Endodermal cell (in vitro differentiated cells): ENCODE measurements at regions not wholly inside any gene's neighbourhood (a gene's known extent, or its start where the extent isn't known, plus 50 kb on each side); places are given as distances from the start of the nearest gene placed in this dataset.

Experiments
- DNase-seq: peaks from one replicate; pipeline ENCODE4 v3.0.0-alpha.2; 2017
- H3K27ac ChIP-seq: 2 replicates; pipeline ENCODE4 v1.5.1; 2013; ENCODE audit warnings: mild to moderate bottlenecking, low read depth, low read length, moderate library complexity
- H3K27me3 ChIP-seq: 2 replicates; pipeline ENCODE4 v1.6.1; 2013; ENCODE audit warnings: mild to moderate bottlenecking, low read length, moderate library complexity; ENCODE audit not compliant: insufficient read depth, control insufficient read depth, poor library complexity, severe bottlenecking
- H3K36me3 ChIP-seq: 2 replicates; pipeline ENCODE4 v1.7.0; 2013; ENCODE audit warnings: mild to moderate bottlenecking, low read length, moderate library complexity; ENCODE audit not compliant: control insufficient read depth, insufficient read depth
- H3K4me1 ChIP-seq: one replicate; pipeline ENCODE4 v1.7.0; 2013; ENCODE audit warnings: low read length; ENCODE audit not compliant: control insufficient read depth, insufficient read depth
- H3K4me3 ChIP-seq: 2 replicates; pipeline ENCODE4 v1.5.1; 2013; ENCODE audit warnings: mild to moderate bottlenecking, low read length, moderate library complexity
- H3K9ac ChIP-seq: 2 replicates; pipeline ENCODE4 v1.6.1; 2013; ENCODE audit warnings: mild to moderate bottlenecking, low read length, moderate library complexity; ENCODE audit not compliant: poor library complexity, severe bottlenecking; ENCODE audit errors: extremely low read depth
- H3K9me3 ChIP-seq: 2 replicates; pipeline ENCODE4 v1.6.1; 2013; ENCODE audit warnings: mild to moderate bottlenecking, low read length, moderate library complexity; ENCODE audit not compliant: control insufficient read depth
- H3K27ac Mint-ChIP-seq: 2 replicates; pipeline ENCODE4 v1.8.0; 2020; ENCODE audit warnings: mixed read lengths
- H3K27me3 Mint-ChIP-seq: 2 replicates; pipeline ENCODE4 v1.8.0; 2021; ENCODE audit warnings: mild to moderate bottlenecking, mixed read lengths; ENCODE audit not compliant: insufficient read depth
- H3K36me3 Mint-ChIP-seq: 2 replicates; pipeline ENCODE4 v1.8.0; 2020; ENCODE audit warnings: low read depth, mixed read lengths
- H3K4me1 Mint-ChIP-seq: 2 replicates; pipeline ENCODE4 v1.8.0; 2020; ENCODE audit warnings: mixed read lengths
- H3K4me3 Mint-ChIP-seq: 2 replicates; pipeline ENCODE4 v1.8.0; 2020; ENCODE audit warnings: mild to moderate bottlenecking, moderate library complexity, mixed read lengths
- H3K9me3 Mint-ChIP-seq: 2 replicates; pipeline ENCODE4 v1.8.0; 2020; ENCODE audit warnings: mild to moderate bottlenecking, mixed read lengths
- WGBS, 2 experiments: methylation state at CpG; one replicate each; pipeline versions ENCODE4 v1.1.5 to v1.1.7; 2013; ENCODE audit warnings: missing lambda C conversion rate in 2 of 2, mixed read lengths in 1 of 2; ENCODE audit not compliant: insufficient coverage in 1 of 2, insufficient read length in 1 of 2; 5-methylcytosine and 5-hydroxymethylcytosine counted together
- TF ChIP-seq, protein P1 (sequence below): fragments of 200-600 bp; sonication (generic); conservative IDR thresholded peaks from 2 replicates; pipeline ENCODE4 v1.5.0; 2021; ENCODE audit warnings: antibody characterized with exemption, mild to moderate bottlenecking

- Mint-ChIP-seq H3K36me3 (no peaks in the 10 kb centered on the region), H3K9me3 (no peaks in the 10 kb centered on the region), H3K4me1 (no peaks in the 10 kb centered on the region), H3K4me3 (no peak overlapping the region), H3K27ac (no peak overlapping the region), H3K27me3 (no peaks in the 10 kb centered on the region)
- Histone ChIP-seq H3K9ac (no peak overlapping the region), H3K4me3 (no peak overlapping the region), H3K4me1 (no peaks in the 10 kb centered on the region), H3K27ac (no peak overlapping the region), H3K9me3 (no peaks in the 10 kb centered on the region), H3K36me3 (no peaks in the 10 kb centered on the region), H3K27me3 (no peaks in the 10 kb centered on the region)
- 97% methylated on average over 1 of the region's 1 CpG; no CpG with 5 or more reads in 1 of the 2 experiments for WGBS, 2 experiments
- no peak for DNase-seq
- TF ChIP-seq, protein P1, sequence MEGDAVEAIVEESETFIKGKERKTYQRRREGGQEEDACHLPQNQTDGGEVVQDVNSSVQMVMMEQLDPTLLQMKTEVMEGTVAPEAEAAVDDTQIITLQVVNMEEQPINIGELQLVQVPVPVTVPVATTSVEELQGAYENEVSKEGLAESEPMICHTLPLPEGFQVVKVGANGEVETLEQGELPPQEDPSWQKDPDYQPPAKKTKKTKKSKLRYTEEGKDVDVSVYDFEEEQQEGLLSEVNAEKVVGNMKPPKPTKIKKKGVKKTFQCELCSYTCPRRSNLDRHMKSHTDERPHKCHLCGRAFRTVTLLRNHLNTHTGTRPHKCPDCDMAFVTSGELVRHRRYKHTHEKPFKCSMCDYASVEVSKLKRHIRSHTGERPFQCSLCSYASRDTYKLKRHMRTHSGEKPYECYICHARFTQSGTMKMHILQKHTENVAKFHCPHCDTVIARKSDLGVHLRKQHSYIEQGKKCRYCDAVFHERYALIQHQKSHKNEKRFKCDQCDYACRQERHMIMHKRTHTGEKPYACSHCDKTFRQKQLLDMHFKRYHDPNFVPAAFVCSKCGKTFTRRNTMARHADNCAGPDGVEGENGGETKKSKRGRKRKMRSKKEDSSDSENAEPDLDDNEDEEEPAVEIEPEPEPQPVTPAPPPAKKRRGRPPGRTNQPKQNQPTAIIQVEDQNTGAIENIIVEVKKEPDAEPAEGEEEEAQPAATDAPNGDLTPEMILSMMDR, result no peak
Observed at GRCh38 chr1:187680823-187681222, 852.1 kb downstream of the PLA2G4A start.

GRCh38 chr1:187682112-187682511, 853.4 kb downstream of the PLA2G4A start:
- H3K36me3 Mint-ChIP-seq, result no peaks in the 10 kb centered on the region
- Histone ChIP-seq H3K9me3 (no peaks in the 10 kb centered on the region), H3K27me3 (no peaks in the 10 kb centered on the region), H3K4me3 (no peak overlapping the region), H3K9ac (no peak overlapping the region), H3K4me1 (no peaks in the 10 kb centered on the region), H3K36me3 (no peaks in the 10 kb centered on the region), H3K27ac (no peak overlapping the region)
- no peak overlapping the region for H3K4me3 Mint-ChIP-seq
- TF ChIP-seq, protein P1, result no peak
- 93 to 100% methylated on average over 1 to 2 of the region's 2 CpGs for WGBS, 2 experiments
- no peak overlapping the region for H3K27ac Mint-ChIP-seq
- H3K4me1 Mint-ChIP-seq, result no peaks in the 10 kb centered on the region
- no peaks in the 10 kb centered on the region for H3K27me3 Mint-ChIP-seq
- H3K9me3 Mint-ChIP-seq, result no peaks in the 10 kb centered on the region
- no peak for DNase-seq

- TF ChIP-seq, protein P1, result no peak
- no peak overlapping the region for H3K4me3 ChIP-seq
- H3K36me3 Mint-ChIP-seq, result no peaks in the 10 kb centered on the region
- H3K36me3 ChIP-seq, result no peaks in the 10 kb centered on the region
- no peak overlapping the region for H3K27ac ChIP-seq
- no peak for DNase-seq
- H3K27me3 Mint-ChIP-seq, result no peaks in the 10 kb centered on the region
- no peak overlapping the region for H3K4me3 Mint-ChIP-seq
- no peaks in the 10 kb centered on the region for H3K4me1 ChIP-seq
- no peaks in the 10 kb centered on the region for H3K9me3 ChIP-seq
- no peaks in the 10 kb centered on the region for H3K27me3 ChIP-seq
- H3K27ac Mint-ChIP-seq, result no peak overlapping the region
- H3K9ac ChIP-seq, result no peak overlapping the region
- H3K4me1 Mint-ChIP-seq, result no peaks in the 10 kb centered on the region
- no peaks in the 10 kb centered on the region for H3K9me3 Mint-ChIP-seq
Observed at GRCh38 chr1:187685333-187685732, 856.6 kb downstream of the PLA2G4A start.
